ENCODE measurements at regions not wholly inside any gene's neighbourhood (a gene's known extent, or its start where the extent isn't known, plus 50 kb on each side); places are given as distances from the start of the nearest gene placed in this dataset.

- Mint-ChIP-seq H3K27me3 (ENCODE audit: unreplicated experiment) (no peaks in the 10 kb centered on the region), H3K9me3 (ENCODE audit: unreplicated experiment) (no peaks in the 10 kb centered on the region), H3K4me3 (ENCODE audit: unreplicated experiment) (no peak overlapping the region), H3K4me1 (ENCODE audit: unreplicated experiment) (no peaks in the 10 kb centered on the region), H3K36me3 (ENCODE audit: unreplicated experiment) (no peaks in the 10 kb centered on the region), H3K27ac (ENCODE audit: unreplicated experiment) (no peak overlapping the region)
- TF ChIP-seq, protein P1, sequence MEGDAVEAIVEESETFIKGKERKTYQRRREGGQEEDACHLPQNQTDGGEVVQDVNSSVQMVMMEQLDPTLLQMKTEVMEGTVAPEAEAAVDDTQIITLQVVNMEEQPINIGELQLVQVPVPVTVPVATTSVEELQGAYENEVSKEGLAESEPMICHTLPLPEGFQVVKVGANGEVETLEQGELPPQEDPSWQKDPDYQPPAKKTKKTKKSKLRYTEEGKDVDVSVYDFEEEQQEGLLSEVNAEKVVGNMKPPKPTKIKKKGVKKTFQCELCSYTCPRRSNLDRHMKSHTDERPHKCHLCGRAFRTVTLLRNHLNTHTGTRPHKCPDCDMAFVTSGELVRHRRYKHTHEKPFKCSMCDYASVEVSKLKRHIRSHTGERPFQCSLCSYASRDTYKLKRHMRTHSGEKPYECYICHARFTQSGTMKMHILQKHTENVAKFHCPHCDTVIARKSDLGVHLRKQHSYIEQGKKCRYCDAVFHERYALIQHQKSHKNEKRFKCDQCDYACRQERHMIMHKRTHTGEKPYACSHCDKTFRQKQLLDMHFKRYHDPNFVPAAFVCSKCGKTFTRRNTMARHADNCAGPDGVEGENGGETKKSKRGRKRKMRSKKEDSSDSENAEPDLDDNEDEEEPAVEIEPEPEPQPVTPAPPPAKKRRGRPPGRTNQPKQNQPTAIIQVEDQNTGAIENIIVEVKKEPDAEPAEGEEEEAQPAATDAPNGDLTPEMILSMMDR (IDR thresholded peaks at IDR 0.05): no peak
- DNase-seq (ENCODE audit: extremely low spot score, unreplicated experiment): no peak
These were observed 591.1 kb downstream of the TNS3 start for GRCh38 chr7:46990761-46991160.

- no peaks in the 10 kb centered on the region for H3K27me3 Mint-ChIP-seq (ENCODE audit: unreplicated experiment)
- TF ChIP-seq, protein P1 (IDR thresholded peaks at IDR 0.05): no peak
- no peak overlapping the region for H3K4me3 Mint-ChIP-seq (ENCODE audit: unreplicated experiment)
- DNase-seq (ENCODE audit: extremely low spot score, unreplicated experiment): no peak
- H3K9me3 Mint-ChIP-seq (ENCODE audit: unreplicated experiment): no peaks in the 10 kb centered on the region
- H3K36me3 Mint-ChIP-seq (ENCODE audit: unreplicated experiment): no peaks in the 10 kb centered on the region
- no peak overlapping the region for H3K27ac Mint-ChIP-seq (ENCODE audit: unreplicated experiment)
- H3K4me1 Mint-ChIP-seq (ENCODE audit: unreplicated experiment): no peaks in the 10 kb centered on the region
These were observed 592.7 kb downstream of the TNS3 start for GRCh38 chr7:46989247-46989646.

DNA sequence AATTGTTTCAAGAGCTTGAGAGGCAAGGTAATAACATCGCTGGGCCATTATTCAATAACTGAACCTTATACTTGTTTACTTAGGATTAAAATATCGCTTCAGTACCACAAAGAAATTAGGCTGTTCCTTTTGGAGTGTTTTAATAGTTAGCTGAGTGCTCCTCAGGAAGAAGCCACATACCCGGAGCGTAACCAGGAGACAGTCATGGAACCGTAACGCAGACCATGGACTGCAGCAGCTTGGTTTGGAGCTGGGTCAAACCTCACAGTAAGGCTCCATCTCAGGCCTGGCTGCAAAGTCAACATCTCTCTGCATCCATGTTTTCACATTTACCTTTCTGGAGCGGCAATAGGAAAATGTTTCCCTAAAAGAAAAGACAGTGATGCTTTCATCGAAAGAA is 599.0 kb downstream of the TNS3 start:
- Mint-ChIP-seq H3K27ac (ENCODE audit: unreplicated experiment) (no peak overlapping the region), H3K27me3 (ENCODE audit: unreplicated experiment) (no peaks in the 10 kb centered on the region), H3K36me3 (ENCODE audit: unreplicated experiment) (no peaks in the 10 kb centered on the region), H3K4me1 (ENCODE audit: unreplicated experiment) (no peaks in the 10 kb centered on the region), H3K4me3 (ENCODE audit: unreplicated experiment) (no peak overlapping the region), H3K9me3 (ENCODE audit: unreplicated experiment) (peaks cover 7% of the 10 kb centered on the region)
- no peak for DNase-seq (ENCODE audit: extremely low spot score, unreplicated experiment)
- TF ChIP-seq, protein P1 (IDR thresholded peaks at IDR 0.05): no peak

- Mint-ChIP-seq H3K27ac (ENCODE audit: unreplicated experiment) (no peak overlapping the region), H3K27me3 (ENCODE audit: unreplicated experiment) (no peaks in the 10 kb centered on the region), H3K4me1 (ENCODE audit: unreplicated experiment) (no peaks in the 10 kb centered on the region), H3K9me3 (ENCODE audit: unreplicated experiment) (peaks cover 7% of the 10 kb centered on the region), H3K4me3 (ENCODE audit: unreplicated experiment) (no peak overlapping the region), H3K36me3 (ENCODE audit: unreplicated experiment) (no peaks in the 10 kb centered on the region)
- no peak for DNase-seq (ENCODE audit: extremely low spot score, unreplicated experiment)
- TF ChIP-seq, protein P1 (IDR thresholded peaks at IDR 0.05): no peak
These were observed 602.5 kb downstream of the TNS3 start for GRCh38 chr7:46979439-46979838.

DNA sequence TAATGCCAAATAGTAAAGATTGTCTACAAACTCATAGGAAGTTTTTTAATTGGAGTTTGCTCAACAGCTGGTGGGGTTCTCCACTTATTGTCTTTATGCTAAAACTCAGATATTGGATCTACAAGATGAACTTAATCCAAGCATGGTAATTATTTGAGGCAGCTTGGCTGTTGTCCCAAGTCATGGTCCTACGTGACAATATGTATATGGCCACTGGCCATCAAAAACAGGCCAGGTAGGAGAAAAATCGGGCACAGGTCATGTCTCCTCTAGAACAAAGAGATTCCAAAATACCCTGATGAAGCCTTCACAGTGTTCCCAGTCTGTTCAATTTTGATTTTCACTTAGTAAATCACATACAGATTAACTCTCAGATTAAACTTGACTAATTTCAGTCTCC is 606.4 kb downstream of the TNS3 start:
- H3K4me1 Mint-ChIP-seq (ENCODE audit: unreplicated experiment): peaks cover 3% of the 10 kb centered on the region
- H3K27ac Mint-ChIP-seq (ENCODE audit: unreplicated experiment): no peak overlapping the region
- DNase-seq (ENCODE audit: extremely low spot score, unreplicated experiment): no peak
- TF ChIP-seq, protein P1 (IDR thresholded peaks at IDR 0.05): no peak
- no peaks in the 10 kb centered on the region for H3K27me3 Mint-ChIP-seq (ENCODE audit: unreplicated experiment)
- peaks cover 2% of the 10 kb centered on the region for H3K9me3 Mint-ChIP-seq (ENCODE audit: unreplicated experiment)
- H3K4me3 Mint-ChIP-seq (ENCODE audit: unreplicated experiment): no peak overlapping the region
- H3K36me3 Mint-ChIP-seq (ENCODE audit: unreplicated experiment): peaks cover 1% of the 10 kb centered on the region
